CD14-positive monocyte (primary cell): ENCODE measurements at regions not wholly inside any gene's neighbourhood (a gene's known extent, or its start where the extent isn't known, plus 50 kb on each side); places are given as distances from the start of the nearest gene placed in this dataset.

ENCODE experiments used
- DNase-seq, 3 donors: peaks; one replicate each; pipeline ENCODE4 v3.0.0-alpha.2; 2011 to 2022
- H2AFZ ChIP-seq: 2 replicates; pipeline ENCODE4 v1.6.0; 2012; ENCODE audit warnings: mild to moderate bottlenecking, low read depth, low read length, inconsistent platforms; ENCODE audit not compliant: insufficient read depth, poor library complexity, severe bottlenecking
- H3K27ac ChIP-seq, 2 donors: 1 replicate in 1 of 2; 2 replicates in 1 of 2; pipeline ENCODE4 v1.5.1; 2012 to 2013; ENCODE audit warnings: low read length in 2 of 2, control low read depth in 1 of 2, inconsistent platforms in 1 of 2, low read depth in 1 of 2, mild to moderate bottlenecking in 1 of 2
- H3K27me3 ChIP-seq, 2 donors: one replicate each; pipeline versions ENCODE4 v1.6.0 to v1.6.1; 2011 to 2013; ENCODE audit warnings: low read length in 2 of 2; ENCODE audit not compliant: control insufficient read depth in 2 of 2, insufficient read depth in 2 of 2
- H3K36me3 ChIP-seq, 2 donors: replicated peaks in 1 of 2; 1 replicate in 1 of 2; 2 replicates in 1 of 2; pipeline versions ENCODE4 v1.5.1 to v1.6.1; 2012 to 2013; ENCODE audit warnings: low read length in 2 of 2, control low read depth in 1 of 2, inconsistent platforms in 1 of 2, mild to moderate bottlenecking in 1 of 2; ENCODE audit not compliant: insufficient read depth in 2 of 2, control insufficient read depth in 1 of 2
- H3K4me1 ChIP-seq, 2 donors: 1 replicate in 1 of 2; 2 replicates in 1 of 2; pipeline versions ENCODE4 v1.5.1 to v1.6.1; 2012 to 2013; ENCODE audit warnings: low read length in 2 of 2, control low read depth in 1 of 2, inconsistent platforms in 1 of 2, mild to moderate bottlenecking in 1 of 2, moderate library complexity in 1 of 2; ENCODE audit not compliant: insufficient read depth in 2 of 2, control insufficient read depth in 1 of 2
- H3K4me2 ChIP-seq: replicated peaks from 2 replicates; pipeline ENCODE3; 2012; ENCODE audit warnings: low read length, moderate library complexity, mild to moderate bottlenecking; ENCODE audit not compliant: poor library complexity, severe bottlenecking; ENCODE audit errors: extremely low read depth
- H3K4me3 ChIP-seq, 3 experiments: fragments of 200-600 bp in 1 of 3; sonication (generic) in 1 of 3; replicated peaks in 1 of 3; 1 replicate in 2 of 3; 2 replicates in 1 of 3; pipeline ENCODE4 v1.5.1; 2011 to 2013; ENCODE audit warnings: low read length in 3 of 3, mild to moderate bottlenecking in 3 of 3, control low read depth in 2 of 3, low read depth in 2 of 3, inconsistent platforms in 1 of 3, moderate library complexity in 1 of 3
- H3K79me2 ChIP-seq: 2 replicates; pipeline ENCODE4 v1.6.0; 2012; ENCODE audit warnings: mild to moderate bottlenecking, control low read depth, inconsistent platforms, low read length, moderate library complexity; ENCODE audit not compliant: insufficient read depth
- H3K9ac ChIP-seq: 2 replicates; pipeline ENCODE4 v1.6.0; 2017; ENCODE audit warnings: low read length, mild to moderate bottlenecking; ENCODE audit not compliant: insufficient read depth, poor library complexity, severe bottlenecking
- H3K9me3 ChIP-seq, 2 donors: replicated peaks in 1 of 2; 1 replicate in 1 of 2; 2 replicates in 1 of 2; pipeline versions ENCODE4 v1.5.1 to v1.6.1; 2012 to 2013; ENCODE audit warnings: low read length in 2 of 2, control low read depth in 1 of 2; ENCODE audit not compliant: control insufficient read depth in 1 of 2, insufficient read depth in 1 of 2
- H4K20me1 ChIP-seq: 2 replicates; pipeline ENCODE4 v1.6.0; 2012; ENCODE audit warnings: mild to moderate bottlenecking, low read length, control low read depth, moderate library complexity; ENCODE audit not compliant: insufficient read depth
- H3K27ac Mint-ChIP-seq, 7 donors: one replicate each; pipeline ENCODE4 v1.8.0; 2020; ENCODE audit warnings: mild to moderate bottlenecking in 7 of 7, mixed read lengths in 7 of 7, moderate library complexity in 6 of 7, inconsistent platforms in 2 of 7
- H3K27me3 Mint-ChIP-seq, 3 donors: one replicate each; pipeline ENCODE4 v1.8.0; 2021 to 2022; ENCODE audit warnings: low read depth in 3 of 3, mild to moderate bottlenecking in 3 of 3, mixed read lengths in 3 of 3, moderate library complexity in 3 of 3, inconsistent platforms in 1 of 3
- H3K36me3 Mint-ChIP-seq, 2 donors: one replicate each; pipeline ENCODE4 v1.8.0; 2020; ENCODE audit warnings: mixed read lengths in 2 of 2, inconsistent platforms in 1 of 2, mild to moderate bottlenecking in 1 of 2
- H3K4me1 Mint-ChIP-seq: one replicate; pipeline ENCODE4 v1.8.0; 2020; ENCODE audit warnings: mild to moderate bottlenecking, mixed read lengths
- H3K4me3 Mint-ChIP-seq, 2 donors: one replicate each; pipeline ENCODE4 v1.8.0; 2020; ENCODE audit warnings: mild to moderate bottlenecking in 2 of 2, mixed read lengths in 2 of 2, moderate library complexity in 1 of 2
- H3K9me3 Mint-ChIP-seq, 7 donors: one replicate each; pipeline ENCODE4 v1.8.0; 2020 to 2022; ENCODE audit warnings: mixed read lengths in 7 of 7, mild to moderate bottlenecking in 6 of 7, moderate library complexity in 6 of 7, inconsistent platforms in 2 of 7
- WGBS: methylation state at CpG from one replicate; pipeline ENCODE4 v1.1.5; 2013; ENCODE audit warnings: missing lambda C conversion rate; ENCODE audit not compliant: insufficient coverage; 5-methylcytosine and 5-hydroxymethylcytosine counted together
- intact Hi-C, 2 donors: fragments of 100-400 bp; cut with micrococcal nuclease; formaldehyde crosslinking; loops; one replicate each; pipeline versions ENCODE4 v1.15.0 to v1.15.1; 2023
- TF ChIP-seq, protein P1 (sequence below): fragments of 200-600 bp; IDR thresholded peaks from one replicate; pipeline ENCODE4 v1.8.0; 2022; ENCODE audit warnings: antibody characterized with exemption, mild to moderate bottlenecking

DNA sequence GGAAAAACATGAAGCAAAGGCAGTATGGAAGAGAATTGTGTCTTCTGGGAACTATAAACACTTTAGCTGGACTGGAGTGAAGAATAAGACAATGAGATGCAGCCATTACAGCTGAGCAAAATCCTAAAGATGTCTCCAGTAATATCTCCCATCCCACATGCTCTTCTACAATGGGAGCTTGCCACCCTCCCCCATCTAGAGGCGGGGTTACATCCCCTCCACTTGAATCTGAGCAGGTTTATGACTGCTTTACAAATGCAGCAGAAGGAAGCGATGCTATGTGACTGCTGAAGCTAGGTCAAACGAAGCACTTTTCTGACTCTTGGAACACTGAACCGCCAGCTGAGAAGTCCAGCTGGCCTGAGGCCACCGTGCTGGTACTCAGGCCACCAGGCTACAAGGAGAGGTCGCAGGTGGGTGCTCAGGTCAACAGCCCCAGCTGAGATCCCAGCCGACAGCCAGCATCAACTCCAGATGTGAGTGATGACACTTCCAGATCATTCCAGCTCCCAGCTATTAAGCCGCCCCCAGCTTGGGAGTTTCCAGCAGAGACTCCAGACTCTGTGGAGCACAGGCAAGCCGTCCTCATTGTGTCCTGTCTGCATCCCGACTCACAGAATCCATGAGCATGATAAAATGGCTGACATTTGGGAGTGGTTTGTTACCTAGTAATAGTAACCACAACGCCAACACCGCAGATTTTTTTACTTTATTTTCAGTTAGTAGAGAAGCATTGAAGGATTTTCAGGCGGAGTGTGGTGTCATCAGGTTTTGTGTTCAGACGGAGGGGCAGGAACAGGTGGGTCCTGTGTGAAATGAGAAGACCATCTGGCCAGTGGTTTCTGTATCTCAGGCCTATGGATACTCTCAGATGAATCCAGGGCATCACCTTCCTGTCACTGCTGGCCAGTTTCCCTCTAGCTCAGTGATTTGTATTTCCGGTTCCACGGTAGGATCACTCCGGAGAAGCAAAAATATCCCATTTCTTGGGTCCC lies 89.3 kb downstream of the NPY start:
- H3K27ac ChIP-seq = no peak overlapping the region
- H3K9me3 Mint-ChIP-seq = peaks cover 1 to 10% (median 4%) of the 10 kb centered on the region in 7 donors
- no peak overlapping the region for H3K4me3 Mint-ChIP-seq
- DNase-seq = no peak
- H3K36me3 ChIP-seq = no peaks in the 10 kb centered on the region
- TF ChIP-seq, protein P1, sequence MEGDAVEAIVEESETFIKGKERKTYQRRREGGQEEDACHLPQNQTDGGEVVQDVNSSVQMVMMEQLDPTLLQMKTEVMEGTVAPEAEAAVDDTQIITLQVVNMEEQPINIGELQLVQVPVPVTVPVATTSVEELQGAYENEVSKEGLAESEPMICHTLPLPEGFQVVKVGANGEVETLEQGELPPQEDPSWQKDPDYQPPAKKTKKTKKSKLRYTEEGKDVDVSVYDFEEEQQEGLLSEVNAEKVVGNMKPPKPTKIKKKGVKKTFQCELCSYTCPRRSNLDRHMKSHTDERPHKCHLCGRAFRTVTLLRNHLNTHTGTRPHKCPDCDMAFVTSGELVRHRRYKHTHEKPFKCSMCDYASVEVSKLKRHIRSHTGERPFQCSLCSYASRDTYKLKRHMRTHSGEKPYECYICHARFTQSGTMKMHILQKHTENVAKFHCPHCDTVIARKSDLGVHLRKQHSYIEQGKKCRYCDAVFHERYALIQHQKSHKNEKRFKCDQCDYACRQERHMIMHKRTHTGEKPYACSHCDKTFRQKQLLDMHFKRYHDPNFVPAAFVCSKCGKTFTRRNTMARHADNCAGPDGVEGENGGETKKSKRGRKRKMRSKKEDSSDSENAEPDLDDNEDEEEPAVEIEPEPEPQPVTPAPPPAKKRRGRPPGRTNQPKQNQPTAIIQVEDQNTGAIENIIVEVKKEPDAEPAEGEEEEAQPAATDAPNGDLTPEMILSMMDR = no peak
- H3K27me3 ChIP-seq = no peaks in the 10 kb centered on the region
- no peaks in the 10 kb centered on the region for H4K20me1 ChIP-seq
- H3K79me2 ChIP-seq = no peaks in the 10 kb centered on the region
- H3K4me1 ChIP-seq = no peaks in the 10 kb centered on the region
- H3K9ac ChIP-seq = no peak overlapping the region
- H3K27ac Mint-ChIP-seq = no peak overlapping the region
- 92% methylated on average over 15 of the region's 17 CpGs for WGBS
- H2AFZ ChIP-seq = no peak overlapping the region
- no peak overlapping the region for H3K4me2 ChIP-seq
- H3K4me3 ChIP-seq = no peak overlapping the region
- no peaks in the 10 kb centered on the region for H3K36me3 Mint-ChIP-seq
- H3K27me3 Mint-ChIP-seq = peaks cover 0 to 2% (median 2%) of the 10 kb centered on the region in 3 donors
- no peaks in the 10 kb centered on the region for H3K9me3 ChIP-seq
- intact Hi-C loops = no loop called here
- no peaks in the 10 kb centered on the region for H3K4me1 Mint-ChIP-seq

DNA sequence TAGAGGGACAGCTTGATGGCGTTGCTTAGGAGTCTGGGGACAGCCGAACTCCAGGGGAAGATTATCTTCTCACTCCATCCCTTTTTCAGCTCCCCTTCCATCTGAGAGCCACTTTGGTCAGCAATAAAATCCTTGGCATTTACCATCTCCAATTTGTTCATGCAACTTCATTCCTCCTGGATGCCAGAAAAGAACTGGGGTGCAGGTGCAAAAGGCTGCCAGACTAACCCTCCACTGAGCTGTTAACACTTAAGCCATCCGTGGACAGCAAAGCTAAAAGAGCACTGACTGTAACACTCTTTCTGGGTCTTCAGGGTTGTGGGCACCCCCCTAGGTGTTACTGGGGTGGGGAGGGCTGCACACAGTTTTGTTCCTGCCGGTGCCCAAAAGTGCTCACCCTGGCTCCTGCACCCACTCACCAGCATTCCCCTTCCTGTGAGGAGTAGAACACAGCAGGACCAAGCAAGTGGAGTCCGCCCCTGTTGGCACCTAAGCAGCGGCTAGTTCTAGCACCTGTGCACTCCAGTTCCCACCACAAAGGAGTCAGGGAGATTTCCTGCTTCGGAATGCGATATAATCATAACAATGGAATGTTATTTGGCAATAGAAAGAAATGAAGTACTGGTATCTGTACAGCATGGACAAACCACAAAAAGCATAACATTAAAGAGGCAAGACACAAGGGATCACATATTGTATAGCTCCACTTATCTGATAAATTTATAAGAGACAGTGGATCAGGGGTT lies 95.1 kb downstream of the NPY start:
- TF ChIP-seq, protein P1 = no peak
- no peak overlapping the region for H3K9ac ChIP-seq
- no peaks in the 10 kb centered on the region for H3K36me3 ChIP-seq
- no peak overlapping the region for H3K4me3 ChIP-seq
- intact Hi-C loops = no loop called here
- no peaks in the 10 kb centered on the region for H3K27me3 ChIP-seq
- Mint-ChIP-seq H3K27ac (no peak overlapping the region), H3K27me3 (peaks cover 0 to 5% (median 2%) of the 10 kb centered on the region in 3 donors), H3K4me3 (no peak overlapping the region), H3K4me1 (no peaks in the 10 kb centered on the region), H3K36me3 (no peaks in the 10 kb centered on the region), H3K9me3 (no peaks in the 10 kb centered on the region)
- no peak overlapping the region for H2AFZ ChIP-seq
- H4K20me1 ChIP-seq = no peaks in the 10 kb centered on the region
- WGBS = 80% methylated on average over 1 of the region's 8 CpGs
- no peak overlapping the region for H3K27ac ChIP-seq
- DNase-seq = no peak
- H3K9me3 ChIP-seq = no peaks in the 10 kb centered on the region
- H3K4me1 ChIP-seq = no peaks in the 10 kb centered on the region
- H3K4me2 ChIP-seq = no peak overlapping the region
- H3K79me2 ChIP-seq = no peaks in the 10 kb centered on the region
